ENCODE measurements at regions not wholly inside any gene's neighbourhood (a gene's known extent, or its start where the extent isn't known, plus 50 kb on each side); places are given as distances from the start of the nearest gene placed in this dataset.

- TF ChIP-seq GATA3 (IDR thresholded peaks at IDR 0.05; ENCODE audit: low read depth, low read length), result no peak
- no peak for TF ChIP-seq GATA2 (IDR thresholded peaks at IDR 0.05; ENCODE audit: low read depth, low read length)
Measured at GRCh38 chr5:77948476-77948875, 172.3 kb upstream of the TBCA start.

GRCh38 chr5:77947041-77947428 lies 170.9 kb upstream of the TBCA start:
- TF ChIP-seq GATA3 (IDR thresholded peaks at IDR 0.05; ENCODE audit: low read depth, low read length), result no peak
- no peak for TF ChIP-seq GATA2 (IDR thresholded peaks at IDR 0.05; ENCODE audit: low read depth, low read length)

- no peak for TF ChIP-seq GATA2 (IDR thresholded peaks at IDR 0.05; ENCODE audit: low read depth, low read length)
- TF ChIP-seq GATA3 (IDR thresholded peaks at IDR 0.05; ENCODE audit: low read depth, low read length), result no peak
Measured at GRCh38 chr5:77946381-77947040, 170.4 kb upstream of the TBCA start.

- TF ChIP-seq GATA2 (IDR thresholded peaks at IDR 0.05; ENCODE audit: low read depth, low read length), result no peak
- no peak for TF ChIP-seq GATA3 (IDR thresholded peaks at IDR 0.05; ENCODE audit: low read depth, low read length)
Measured at GRCh38 chr5:77945874-77946273, 169.7 kb upstream of the TBCA start.

- TF ChIP-seq GATA3 (IDR thresholded peaks at IDR 0.05; ENCODE audit: low read depth, low read length) (no peak), GATA2 (IDR thresholded peaks at IDR 0.05; ENCODE audit: low read depth, low read length) (no peak)
Measured at GRCh38 chr5:77944757-77945340, 168.7 kb upstream of the TBCA start.

- TF ChIP-seq GATA2 (IDR thresholded peaks at IDR 0.05; ENCODE audit: low read depth, low read length) (no peak), GATA3 (IDR thresholded peaks at IDR 0.05; ENCODE audit: low read depth, low read length) (no peak)
Measured at GRCh38 chr5:77943851-77944250, 167.7 kb upstream of the TBCA start.

GRCh38 chr5:77942578-77943239 lies 166.6 kb upstream of the TBCA start:
- no peak for TF ChIP-seq GATA3 (IDR thresholded peaks at IDR 0.05; ENCODE audit: low read depth, low read length)
- TF ChIP-seq GATA2 (IDR thresholded peaks at IDR 0.05; ENCODE audit: low read depth, low read length), result no peak

- TF ChIP-seq GATA3 (IDR thresholded peaks at IDR 0.05; ENCODE audit: low read depth, low read length), result no peak
- no peak for TF ChIP-seq GATA2 (IDR thresholded peaks at IDR 0.05; ENCODE audit: low read depth, low read length)
Measured at GRCh38 chr5:77937015-77937908, 161.1 kb upstream of the TBCA start.

- no peak for TF ChIP-seq GATA3 (IDR thresholded peaks at IDR 0.05; ENCODE audit: low read depth, low read length)
- TF ChIP-seq GATA2 (IDR thresholded peaks at IDR 0.05; ENCODE audit: low read depth, low read length), result no peak
Measured at GRCh38 chr5:77936365-77936693, 160.2 kb upstream of the TBCA start.

GRCh38 chr5:77935506-77936364 lies 159.6 kb upstream of the TBCA start:
- TF ChIP-seq GATA3 (IDR thresholded peaks at IDR 0.05; ENCODE audit: low read depth, low read length) (no peak), GATA2 (IDR thresholded peaks at IDR 0.05; ENCODE audit: low read depth, low read length) (no peak)

GRCh38 chr5:77928776-77929300 lies 152.7 kb upstream of the TBCA start:
- no peak for TF ChIP-seq GATA2 (IDR thresholded peaks at IDR 0.05; ENCODE audit: low read depth, low read length)
- no peak for TF ChIP-seq GATA3 (IDR thresholded peaks at IDR 0.05; ENCODE audit: low read depth, low read length)

GRCh38 chr5:77926337-77926736 lies 150.2 kb upstream of the TBCA start:
- TF ChIP-seq GATA2 (IDR thresholded peaks at IDR 0.05; ENCODE audit: low read depth, low read length) (no peak), GATA3 (IDR thresholded peaks at IDR 0.05; ENCODE audit: low read depth, low read length) (no peak)

- TF ChIP-seq GATA2 (IDR thresholded peaks at IDR 0.05; ENCODE audit: low read depth, low read length), result no peak
- no peak for TF ChIP-seq GATA3 (IDR thresholded peaks at IDR 0.05; ENCODE audit: low read depth, low read length)
Measured at GRCh38 chr5:77925503-77925902, 149.4 kb upstream of the TBCA start.

Data from SH-SY5Y (cell line).